WTC11 (cell line): ENCODE measurements at regions not wholly inside any gene's neighbourhood (a gene's known extent, or its start where the extent isn't known, plus 50 kb on each side); places are given as distances from the start of the nearest gene placed in this dataset.
A peak's percentile ranks its signal among the peaks of the same experiment; 100 is the strongest.

Source experiments
- ATAC-seq: fragments of 200-7000 bp; cut with Tn5 transposase; 2 replicates; pipeline ENCODE4 v1.10.0; 2021; ENCODE audit warnings: mild to moderate bottlenecking, moderate library complexity
- CTCF ChIA-PET: fragments of 300-600 bp; sonication (Branson Sonifier 250); formaldehyde crosslinking; loops from one replicate; lab custom pipeline; 2021; ENCODE audit warnings: antibody characterized with exemption; lab: Charles Lee
- POLR2A ChIA-PET: fragments of 350-600 bp; sonication (Branson Sonifier 250); formaldehyde crosslinking; loops from one replicate; lab custom pipeline; 2021; ENCODE audit warnings: antibody characterized with exemption; lab: Charles Lee
- DNase-seq: peaks from one replicate; pipeline ENCODE4 v3.0.0; 2021; ENCODE audit warnings: low spot score
- H3K27ac Mint-ChIP-seq: 2 replicates; pipeline ENCODE4 v1.8.0; 2021; ENCODE audit warnings: mixed read lengths
- H3K27me3 Mint-ChIP-seq: 2 replicates; pipeline ENCODE4 v1.8.0; 2021; ENCODE audit warnings: low read depth, mild to moderate bottlenecking, moderate library complexity, mixed read lengths
- H3K36me3 Mint-ChIP-seq: 2 replicates; pipeline ENCODE4 v1.8.0; 2021; ENCODE audit warnings: mixed read lengths
- H3K4me1 Mint-ChIP-seq: 2 replicates; pipeline ENCODE4 v1.8.0; 2022; ENCODE audit warnings: mixed read lengths
- H3K4me3 Mint-ChIP-seq: 2 replicates; pipeline ENCODE4 v1.8.0; 2021; ENCODE audit warnings: mild to moderate bottlenecking, moderate library complexity, mixed read lengths
- H3K9me3 Mint-ChIP-seq: 2 replicates; pipeline ENCODE4 v1.8.0; 2021; ENCODE audit warnings: mixed read lengths
- AFF4 ChIP-seq: sonication (generic); formaldehyde crosslinking; IDR thresholded peaks from 2 replicates; pipeline ENCODE4 v1.8.1; 2023; ENCODE audit warnings: mild to moderate bottlenecking, missing genetic modification reagents, borderline replicate concordance
- AR ChIP-seq: fragments of 250-450 bp; sonication (Bioruptor Pico); IDR thresholded peaks from 2 replicates; pipeline ENCODE4 v1.9.0; 2021; ENCODE audit warnings: mild to moderate bottlenecking
- ATF6 ChIP-seq: sonication (generic); formaldehyde crosslinking; IDR thresholded peaks from 2 replicates; pipeline ENCODE4 v1.8.1; 2023; ENCODE audit warnings: mild to moderate bottlenecking, missing genetic modification reagents
- ERG ChIP-seq: fragments of 250-450 bp; sonication (Bioruptor Pico); IDR thresholded peaks from 2 replicates; pipeline ENCODE4 v1.8.0; 2021; ENCODE audit warnings: mild to moderate bottlenecking
- GABPB1 ChIP-seq: sonication (generic); formaldehyde crosslinking; IDR thresholded peaks from 2 replicates; pipeline ENCODE4 v1.8.1; 2023; ENCODE audit warnings: mild to moderate bottlenecking, missing genetic modification reagents
- KAT7 ChIP-seq: sonication (generic); formaldehyde crosslinking; IDR thresholded peaks from 2 replicates; pipeline ENCODE4 v1.8.1; 2023; ENCODE audit warnings: missing genetic modification reagents, mild to moderate bottlenecking, borderline replicate concordance
- NFATC4 ChIP-seq: fragments of 250-450 bp; sonication (Bioruptor Pico); IDR thresholded peaks from 2 replicates; pipeline ENCODE4 v1.9.0; 2021; ENCODE audit warnings: mild to moderate bottlenecking
- NFE2L1 ChIP-seq: sonication (generic); formaldehyde crosslinking; IDR thresholded peaks from 2 replicates; pipeline ENCODE4 v1.8.1; 2023; ENCODE audit warnings: missing genetic modification reagents
- SMAD4 ChIP-seq: sonication (generic); formaldehyde crosslinking; IDR thresholded peaks from 2 replicates; pipeline ENCODE4 v1.8.0; 2022; ENCODE audit warnings: mild to moderate bottlenecking, missing genetic modification reagents
- STAT6 ChIP-seq: sonication (generic); formaldehyde crosslinking; conservative IDR thresholded peaks from 2 replicates; pipeline ENCODE4 v1.8.1; 2023; ENCODE audit warnings: mild to moderate bottlenecking, low read depth, missing genetic modification reagents, moderate library complexity
- TP53 ChIP-seq: sonication (generic); formaldehyde crosslinking; IDR thresholded peaks from 2 replicates; pipeline ENCODE4 v1.8.1; 2023; ENCODE audit warnings: mild to moderate bottlenecking, missing genetic modification reagents
- ZBTB43 ChIP-seq: sonication (generic); formaldehyde crosslinking; IDR thresholded peaks from 2 replicates; pipeline ENCODE4 v1.8.1; 2023; ENCODE audit warnings: mild to moderate bottlenecking, missing genetic modification reagents
- ZNF232 ChIP-seq: sonication (generic); formaldehyde crosslinking; IDR thresholded peaks from 2 replicates; pipeline ENCODE4 v1.8.0; 2022; ENCODE audit warnings: mild to moderate bottlenecking, missing genetic modification reagents
- ZNF263 ChIP-seq: sonication (generic); formaldehyde crosslinking; IDR thresholded peaks from 2 replicates; pipeline ENCODE4 v1.8.1; 2022; ENCODE audit warnings: low read depth, mild to moderate bottlenecking, moderate library complexity, missing genetic modification reagents
- ZNF281 ChIP-seq: sonication (generic); formaldehyde crosslinking; IDR thresholded peaks from 2 replicates; pipeline ENCODE4 v1.8.0; 2023; ENCODE audit warnings: mild to moderate bottlenecking, missing genetic modification reagents
- ZNF317 ChIP-seq: sonication (generic); formaldehyde crosslinking; IDR thresholded peaks from 2 replicates; pipeline ENCODE4 v1.8.1; 2023; ENCODE audit warnings: low read depth, mild to moderate bottlenecking, moderate library complexity, missing genetic modification reagents, borderline replicate concordance
- ZNF423 ChIP-seq: fragments of 250-450 bp; sonication (Bioruptor Pico); IDR thresholded peaks from 2 replicates; pipeline ENCODE4 v2.1.2; 2022; ENCODE audit warnings: mild to moderate bottlenecking, moderate library complexity

- POLR2A ChIA-PET, result interaction anchor here (0.5 to 7.0 kb wide), 48 partner anchors 9 to 1676 kb away, joined by 3 to 383 read pairs (median 15); a partner anchor contains a TSS
- peak; percentile 66 for TF ChIP-seq NFE2L1 (CRISPR knock-in tag)
- no peak for TF ChIP-seq ZNF232 (CRISPR knock-in tag)
- peak; percentile 69; the same call in 1 of the 2 replicates for TF ChIP-seq KAT7 (CRISPR knock-in tag)
- no peak for TF ChIP-seq ZNF281 (CRISPR knock-in tag)
- TF ChIP-seq SMAD4 (CRISPR knock-in tag), result peak; percentile 69
- peak; percentile 94 for TF ChIP-seq AR (CRISPR knock-in tag)
- no peak for TF ChIP-seq STAT6
- peak; percentile 72 for TF ChIP-seq GABPB1 (CRISPR knock-in tag)
- no peak; the same call in 1 of the 2 replicates for TF ChIP-seq TP53 (CRISPR knock-in tag)
- TF ChIP-seq ATF6 (CRISPR knock-in tag), result no peak
- TF ChIP-seq AFF4 (CRISPR knock-in tag), result peak; percentile 90; the same call in 1 of the 2 replicates
- no peak for TF ChIP-seq ZNF423 (CRISPR knock-in tag)
- TF ChIP-seq ZBTB43 (CRISPR knock-in tag), result peak; percentile 41; the same call in 1 of the 2 replicates
- peak; percentile 89; the same call in 1 of the 2 replicates for TF ChIP-seq NFATC4 (CRISPR knock-in tag)
- TF ChIP-seq ZNF317 (CRISPR knock-in tag), result peak; percentile 44; the same call in 1 of the 2 replicates
- peak; percentile 60; the same call in 1 of the 2 replicates for TF ChIP-seq ERG (CRISPR knock-in tag)
- no peak; the same call in 1 of the 2 replicates for TF ChIP-seq ZNF263 (CRISPR knock-in tag)
Measured at GRCh38 chr6:26216886-26217713, 129.9 kb downstream of the HFE start.

More at GRCh38 chr6:26216886-26217713, 129.9 kb downstream of the HFE start:
- peak; percentile 40 for ATAC-seq
- DNase-seq, result peak; percentile 91
- CTCF ChIA-PET, result interaction anchor here (0.8 to 1.0 kb wide), 2 partner anchors 17 to 53 kb away, joined by 3 read pairs; a partner anchor contains a TSS
- no peaks in the 10 kb centered on the region for H3K36me3 Mint-ChIP-seq
- no peak overlapping the region for H3K4me3 Mint-ChIP-seq
- no peak overlapping the region for H3K27ac Mint-ChIP-seq
- H3K9me3 Mint-ChIP-seq, result no peaks in the 10 kb centered on the region
- peaks cover 38% of the 10 kb centered on the region for H3K4me1 Mint-ChIP-seq
- H3K27me3 Mint-ChIP-seq, result no peaks in the 10 kb centered on the region
